Neural crest cell (in vitro differentiated cells): ENCODE measurements at regions not wholly inside any gene's neighbourhood (a gene's known extent, or its start where the extent isn't known, plus 50 kb on each side); places are given as distances from the start of the nearest gene placed in this dataset.

Experiments used
- DNase-seq: peaks from one replicate; pipeline ENCODE4 v3.0.0; 2021; ENCODE audit warnings: low read depth, mixed read lengths, low spot score
- H3K27ac Mint-ChIP-seq: one replicate; pipeline ENCODE4 v1.8.0; 2021; ENCODE audit warnings: mild to moderate bottlenecking, mixed read lengths; ENCODE audit not compliant: unreplicated experiment
- H3K27me3 Mint-ChIP-seq: 2 replicates; pipeline ENCODE4 v1.8.0; 2021; ENCODE audit warnings: low read depth, mild to moderate bottlenecking, mixed read lengths
- H3K36me3 Mint-ChIP-seq: 2 replicates; pipeline ENCODE4 v1.8.0; 2021; ENCODE audit warnings: low read depth, mild to moderate bottlenecking, mixed read lengths
- H3K4me1 Mint-ChIP-seq: 2 replicates; pipeline ENCODE4 v1.8.0; 2021; ENCODE audit warnings: mixed read lengths
- H3K4me3 Mint-ChIP-seq: one replicate; pipeline ENCODE4 v1.8.0; 2021; ENCODE audit warnings: mild to moderate bottlenecking, mixed read lengths
- H3K9me3 Mint-ChIP-seq: 2 replicates; pipeline ENCODE4 v1.8.0; 2021; ENCODE audit warnings: mixed read lengths
- TF ChIP-seq, protein P1 (sequence below): fragments of 200-600 bp; sonication (generic); conservative IDR thresholded peaks from 2 replicates; pipeline ENCODE4 v1.5.0; 2021; ENCODE audit warnings: antibody characterized with exemption, mild to moderate bottlenecking

DNA sequence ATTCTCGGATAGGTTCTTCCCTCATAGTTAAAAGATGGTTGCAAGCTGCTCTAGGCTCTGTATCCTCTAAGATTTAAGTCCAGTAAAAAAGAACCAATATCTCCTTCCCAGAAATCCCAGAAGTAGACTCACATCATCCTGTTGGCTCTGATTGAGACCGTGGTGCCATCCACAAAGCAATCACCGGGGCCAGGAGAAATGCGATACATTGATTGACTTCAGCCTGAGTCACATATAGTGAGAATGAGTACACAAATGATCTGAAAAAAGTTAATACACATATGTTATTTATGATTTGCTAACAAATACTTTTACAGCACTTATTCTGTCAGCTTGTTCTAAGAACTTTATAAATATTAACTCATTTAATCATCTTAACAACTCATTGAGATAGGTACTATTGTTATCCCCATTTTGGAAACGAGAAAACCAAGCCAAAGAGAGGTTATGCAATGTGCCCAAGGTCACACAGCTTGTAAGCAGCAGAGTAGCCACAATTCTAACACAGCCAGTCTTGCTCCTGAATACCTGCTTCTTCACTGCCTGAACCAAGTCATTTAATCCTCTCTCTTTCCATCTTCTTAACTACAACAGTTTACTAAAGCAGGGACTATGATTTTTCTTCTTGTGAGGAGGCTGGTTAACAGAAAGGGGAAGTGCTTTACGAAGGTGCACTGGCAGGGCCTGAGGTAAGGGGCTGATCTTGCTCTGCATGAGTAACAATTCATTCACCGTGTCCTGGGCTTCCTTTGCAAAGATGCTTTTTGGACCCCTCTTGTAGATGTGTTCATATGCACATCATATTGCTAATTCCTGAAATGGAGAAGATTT is 177.0 kb downstream of the REEP3 start:
- TF ChIP-seq, protein P1, sequence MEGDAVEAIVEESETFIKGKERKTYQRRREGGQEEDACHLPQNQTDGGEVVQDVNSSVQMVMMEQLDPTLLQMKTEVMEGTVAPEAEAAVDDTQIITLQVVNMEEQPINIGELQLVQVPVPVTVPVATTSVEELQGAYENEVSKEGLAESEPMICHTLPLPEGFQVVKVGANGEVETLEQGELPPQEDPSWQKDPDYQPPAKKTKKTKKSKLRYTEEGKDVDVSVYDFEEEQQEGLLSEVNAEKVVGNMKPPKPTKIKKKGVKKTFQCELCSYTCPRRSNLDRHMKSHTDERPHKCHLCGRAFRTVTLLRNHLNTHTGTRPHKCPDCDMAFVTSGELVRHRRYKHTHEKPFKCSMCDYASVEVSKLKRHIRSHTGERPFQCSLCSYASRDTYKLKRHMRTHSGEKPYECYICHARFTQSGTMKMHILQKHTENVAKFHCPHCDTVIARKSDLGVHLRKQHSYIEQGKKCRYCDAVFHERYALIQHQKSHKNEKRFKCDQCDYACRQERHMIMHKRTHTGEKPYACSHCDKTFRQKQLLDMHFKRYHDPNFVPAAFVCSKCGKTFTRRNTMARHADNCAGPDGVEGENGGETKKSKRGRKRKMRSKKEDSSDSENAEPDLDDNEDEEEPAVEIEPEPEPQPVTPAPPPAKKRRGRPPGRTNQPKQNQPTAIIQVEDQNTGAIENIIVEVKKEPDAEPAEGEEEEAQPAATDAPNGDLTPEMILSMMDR: no peak
- H3K27ac Mint-ChIP-seq: no peak overlapping the region
- H3K36me3 Mint-ChIP-seq: no peaks in the 10 kb centered on the region
- no peaks in the 10 kb centered on the region for H3K27me3 Mint-ChIP-seq
- DNase-seq: no peak
- no peak overlapping the region for H3K4me3 Mint-ChIP-seq
- peaks cover 5% of the 10 kb centered on the region for H3K4me1 Mint-ChIP-seq
- H3K9me3 Mint-ChIP-seq: peaks cover 3% of the 10 kb centered on the region

DNA sequence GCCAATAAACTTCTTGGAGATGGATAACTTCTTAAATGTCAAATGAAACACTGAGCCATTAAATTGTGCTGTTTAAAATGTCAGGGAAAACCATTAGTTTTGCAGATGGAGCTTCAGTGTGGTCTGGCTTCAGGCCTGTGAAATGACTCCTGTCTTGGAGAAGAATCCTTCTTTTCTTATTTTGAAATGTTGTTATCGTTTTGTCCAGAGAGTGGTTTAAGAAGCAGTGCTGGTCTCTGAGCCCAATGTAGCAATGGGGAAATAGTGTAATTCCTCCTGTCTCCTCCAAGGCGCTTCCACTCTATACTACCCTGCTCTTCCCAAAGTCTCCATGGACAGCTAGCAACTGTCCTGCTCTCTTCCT is 177.6 kb downstream of the REEP3 start:
- Mint-ChIP-seq H3K9me3 (peaks cover 3% of the 10 kb centered on the region), H3K36me3 (no peaks in the 10 kb centered on the region), H3K27ac (no peak overlapping the region), H3K27me3 (no peaks in the 10 kb centered on the region), H3K4me3 (no peak overlapping the region), H3K4me1 (peaks cover 5% of the 10 kb centered on the region)
- no peak for DNase-seq
- TF ChIP-seq, protein P1: no peak

DNA sequence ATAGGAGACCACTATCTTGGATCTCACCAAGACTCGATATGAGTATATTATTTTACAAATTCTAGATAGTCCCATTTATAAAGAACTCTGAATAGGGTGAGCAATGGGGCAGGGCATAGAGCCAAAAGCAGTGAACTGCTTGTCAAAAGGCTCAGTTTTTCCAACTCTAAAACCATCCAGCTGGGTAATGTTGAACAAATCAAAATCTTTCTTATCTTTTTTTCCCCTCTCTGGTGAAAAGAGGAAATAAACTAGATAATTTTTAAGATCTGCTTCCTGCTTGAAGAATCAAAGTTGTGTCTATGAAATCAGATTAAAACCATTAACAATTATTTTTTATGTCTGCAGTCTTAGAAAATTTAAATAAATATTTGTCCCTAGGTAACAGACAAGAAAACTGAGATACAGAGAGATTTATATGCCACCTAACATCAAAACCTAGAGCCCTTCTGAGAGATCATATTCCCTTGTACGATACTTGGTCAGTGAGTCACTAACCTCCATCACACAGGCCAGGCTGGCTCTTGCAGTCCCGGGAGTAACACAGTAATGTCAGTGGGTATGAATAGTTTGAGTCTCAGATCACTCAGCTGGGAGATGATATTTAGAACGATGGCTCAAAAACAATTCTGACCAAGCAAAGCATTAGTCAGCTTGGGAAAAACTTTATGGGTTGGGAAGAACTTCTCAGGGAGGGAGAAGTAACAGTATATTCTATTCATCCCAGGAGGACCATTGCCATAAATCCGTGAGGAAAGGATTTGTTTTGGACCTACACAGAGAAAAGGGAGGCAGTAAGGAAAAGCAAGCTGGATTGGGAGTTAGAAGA is 178.8 kb downstream of the REEP3 start:
- Mint-ChIP-seq H3K4me1 (peaks cover 5% of the 10 kb centered on the region), H3K27me3 (no peaks in the 10 kb centered on the region), H3K4me3 (no peak overlapping the region), H3K36me3 (no peaks in the 10 kb centered on the region), H3K9me3 (no peaks in the 10 kb centered on the region), H3K27ac (no peak overlapping the region)
- no peak for DNase-seq
- TF ChIP-seq, protein P1: no peak

DNA sequence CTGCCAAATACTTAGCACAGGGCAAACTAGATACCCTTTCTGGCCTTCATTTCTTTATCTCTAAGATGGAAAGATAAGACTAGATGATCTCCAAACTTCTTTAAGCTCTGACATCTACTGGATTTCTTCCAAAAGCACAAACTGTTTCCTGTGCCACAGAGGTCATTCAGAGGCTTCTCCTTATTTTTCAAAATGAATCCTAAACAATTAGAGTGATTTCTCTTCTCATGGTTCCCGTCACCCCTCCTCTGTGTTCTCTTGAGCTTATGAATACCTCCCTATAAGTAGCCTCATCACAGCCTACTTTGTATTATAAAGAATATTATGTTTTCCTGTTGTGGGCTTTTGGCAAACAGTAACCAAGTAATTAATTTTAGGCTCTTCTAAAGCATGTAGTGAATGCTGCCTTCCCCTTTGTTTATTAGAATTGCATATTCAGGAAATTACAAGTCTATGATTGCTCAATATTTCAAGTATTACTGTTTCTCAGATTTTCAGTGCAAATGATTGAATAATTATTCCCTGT is 179.5 kb downstream of the REEP3 start:
- H3K4me3 Mint-ChIP-seq: no peak overlapping the region
- no peaks in the 10 kb centered on the region for H3K9me3 Mint-ChIP-seq
- TF ChIP-seq, protein P1: no peak
- H3K27ac Mint-ChIP-seq: no peak overlapping the region
- H3K4me1 Mint-ChIP-seq: peaks cover 5% of the 10 kb centered on the region
- no peak for DNase-seq
- H3K36me3 Mint-ChIP-seq: no peaks in the 10 kb centered on the region
- no peaks in the 10 kb centered on the region for H3K27me3 Mint-ChIP-seq

DNA sequence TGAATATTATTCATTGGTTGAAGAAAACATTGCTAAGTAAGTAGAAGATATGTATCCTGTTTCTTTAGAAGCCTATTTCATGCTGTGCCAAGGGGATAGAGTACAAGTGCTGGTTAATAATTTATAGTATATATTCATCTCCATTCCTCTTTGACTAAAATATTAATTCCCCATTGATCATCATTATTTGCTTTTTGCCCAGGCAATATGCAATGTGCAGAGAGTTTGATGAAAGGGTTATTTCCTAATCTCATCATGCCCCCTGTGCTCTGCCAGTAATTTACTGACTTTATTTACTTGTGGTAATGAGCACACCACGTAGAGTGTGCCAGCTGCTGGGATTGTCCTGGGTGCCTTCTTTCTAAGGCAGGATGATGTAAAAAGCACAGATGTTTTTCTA is 180.9 kb downstream of the REEP3 start:
- H3K4me3 Mint-ChIP-seq: no peak overlapping the region
- DNase-seq: no peak
- no peaks in the 10 kb centered on the region for H3K27me3 Mint-ChIP-seq
- H3K27ac Mint-ChIP-seq: no peak overlapping the region
- no peaks in the 10 kb centered on the region for H3K9me3 Mint-ChIP-seq
- TF ChIP-seq, protein P1: no peak
- peaks cover 5% of the 10 kb centered on the region for H3K4me1 Mint-ChIP-seq
- no peaks in the 10 kb centered on the region for H3K36me3 Mint-ChIP-seq
